ENCODE measurements at regions not wholly inside any gene's neighbourhood (a gene's known extent, or its start where the extent isn't known, plus 50 kb on each side); places are given as distances from the start of the nearest gene placed in this dataset.
"Not testable (repeated sequence)": the region's sequence is repeated elsewhere in the genome, so short reads cannot be mapped to it uniquely, and the experiment has no call there.

GRCh38 chr6:139881728-139882211 lies 507.3 kb upstream of the CITED2 start:
- H3K27ac ChIP-seq: peak overlapping the region; percentile 29
- TF ChIP-seq ZFX (IDR thresholded peaks at IDR 0.05; ENCODE audit: borderline replicate concordance) (no peak), CTCF (IDR thresholded peaks at IDR 0.05) (peak; percentile 73)

- TF ChIP-seq CTCF (IDR thresholded peaks at IDR 0.05) (no peak), ZFX (IDR thresholded peaks at IDR 0.05; ENCODE audit: borderline replicate concordance) (no peak)
- peak overlapping the region; percentile 29; the same call in 1 of the 2 replicates for H3K27ac ChIP-seq
These were observed 506.8 kb upstream of the CITED2 start for GRCh38 chr6:139881236-139881635.

GRCh38 chr6:139879823-139880356 lies 505.4 kb upstream of the CITED2 start:
- no peak overlapping the region for H3K27ac ChIP-seq
- TF ChIP-seq ZFX (IDR thresholded peaks at IDR 0.05; ENCODE audit: borderline replicate concordance): no peak
- TF ChIP-seq CTCF (IDR thresholded peaks at IDR 0.05): no peak

- H3K27ac ChIP-seq: not testable (repeated sequence)
These were observed 504.8 kb upstream of the CITED2 start for GRCh38 chr6:139879241-139879640.

- TF ChIP-seq ZFX (IDR thresholded peaks at IDR 0.05; ENCODE audit: borderline replicate concordance) (no peak), CTCF (IDR thresholded peaks at IDR 0.05) (no peak)
- no peak overlapping the region for H3K27ac ChIP-seq
These were observed 503.5 kb upstream of the CITED2 start for GRCh38 chr6:139877828-139878405.

- TF ChIP-seq CTCF (IDR thresholded peaks at IDR 0.05) (no peak), ZFX (IDR thresholded peaks at IDR 0.05; ENCODE audit: borderline replicate concordance) (no peak)
- H3K27ac ChIP-seq: no peak overlapping the region
These were observed 498.2 kb upstream of the CITED2 start for GRCh38 chr6:139872665-139873064.

- TF ChIP-seq CTCF (IDR thresholded peaks at IDR 0.05) (no peak), ZFX (IDR thresholded peaks at IDR 0.05; ENCODE audit: borderline replicate concordance) (no peak)
- no peak overlapping the region for H3K27ac ChIP-seq
These were observed 497.5 kb upstream of the CITED2 start for GRCh38 chr6:139871803-139872510.
